ENCODE measurements at regions not wholly inside any gene's neighbourhood (a gene's known extent, or its start where the extent isn't known, plus 50 kb on each side); places are given as distances from the start of the nearest gene placed in this dataset.

GRCh38 chr7:68789597-68789996 lies 808.7 kb upstream of the AUTS2 start:
- Histone ChIP-seq H3K79me2 (replicated peaks; ENCODE audit: insufficient read depth) (no peaks in the 10 kb centered on the region), H3K4me1 (ENCODE audit: insufficient read depth) (no peaks in the 10 kb centered on the region), H3K27me3 (ENCODE audit: insufficient read depth) (no peaks in the 10 kb centered on the region), H3F3A (replicated peaks; ENCODE audit: low read depth) (no peaks in the 10 kb centered on the region), H3K36me3 (ENCODE audit: insufficient read depth) (no peaks in the 10 kb centered on the region), H4K20me1 (replicated peaks; ENCODE audit: insufficient read depth) (no peaks in the 10 kb centered on the region), H3K9me2 (ENCODE audit: insufficient read depth) (no peaks in the 10 kb centered on the region), H2AFZ (no peak overlapping the region), H3K4me2 (no peak overlapping the region), H3K4me3 (no peak overlapping the region), H3K27ac (ENCODE audit: low read depth) (no peak overlapping the region)
- no peak for DNase-seq (ENCODE audit: low spot score)
- H3K36me3 Mint-ChIP-seq (ENCODE audit: low read depth): peaks cover 49% of the 10 kb centered on the region
- no peak overlapping the region for H3K4me3 Mint-ChIP-seq
- peaks cover 94% of the 10 kb centered on the region for H3K9me3 Mint-ChIP-seq
- no peak for TF ChIP-seq STAT1 (IDR thresholded peaks at IDR 0.05; ENCODE audit: unreplicated experiment)
- TF ChIP-seq CTCF (conservative IDR thresholded peaks at IDR 0.05; ENCODE audit: low read depth in 2 of 2): no peak
- no peak for TF ChIP-seq JUNB (IDR thresholded peaks at IDR 0.05; ENCODE audit: unreplicated experiment)
- no peak for TF ChIP-seq ZNF114 (CRISPR knock-in tag; IDR thresholded peaks at IDR 0.05)
- TF ChIP-seq, protein P1, sequence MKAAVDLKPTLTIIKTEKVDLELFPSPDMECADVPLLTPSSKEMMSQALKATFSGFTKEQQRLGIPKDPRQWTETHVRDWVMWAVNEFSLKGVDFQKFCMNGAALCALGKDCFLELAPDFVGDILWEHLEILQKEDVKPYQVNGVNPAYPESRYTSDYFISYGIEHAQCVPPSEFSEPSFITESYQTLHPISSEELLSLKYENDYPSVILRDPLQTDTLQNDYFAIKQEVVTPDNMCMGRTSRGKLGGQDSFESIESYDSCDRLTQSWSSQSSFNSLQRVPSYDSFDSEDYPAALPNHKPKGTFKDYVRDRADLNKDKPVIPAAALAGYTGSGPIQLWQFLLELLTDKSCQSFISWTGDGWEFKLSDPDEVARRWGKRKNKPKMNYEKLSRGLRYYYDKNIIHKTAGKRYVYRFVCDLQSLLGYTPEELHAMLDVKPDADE (IDR thresholded peaks at IDR 0.05): no peak
- TF ChIP-seq REST (IDR thresholded peaks at IDR 0.05; ENCODE audit: unreplicated experiment): no peak
- no peak for TF ChIP-seq EZH2 (IDR thresholded peaks at IDR 0.05; ENCODE audit: low read depth, unreplicated experiment)
- no peak for TF ChIP-seq POLR2AphosphoS5 (IDR thresholded peaks at IDR 0.05; ENCODE audit: low read depth)
- TF ChIP-seq EZH2phosphoT487 (IDR thresholded peaks at IDR 0.05; ENCODE audit: unreplicated experiment): no peak
- no peak for TF ChIP-seq CREB1 (CRISPR knock-in tag; IDR thresholded peaks at IDR 0.05; ENCODE audit: low read depth)
- ATAC-seq: no peak
- H3K27me3 Mint-ChIP-seq (ENCODE audit: insufficient read depth, low read depth, poor library complexity): peaks cover 2% of the 10 kb centered on the region
- no peak overlapping the region for H3K27ac Mint-ChIP-seq
- no peaks in the 10 kb centered on the region for H3K4me1 Mint-ChIP-seq

DNA sequence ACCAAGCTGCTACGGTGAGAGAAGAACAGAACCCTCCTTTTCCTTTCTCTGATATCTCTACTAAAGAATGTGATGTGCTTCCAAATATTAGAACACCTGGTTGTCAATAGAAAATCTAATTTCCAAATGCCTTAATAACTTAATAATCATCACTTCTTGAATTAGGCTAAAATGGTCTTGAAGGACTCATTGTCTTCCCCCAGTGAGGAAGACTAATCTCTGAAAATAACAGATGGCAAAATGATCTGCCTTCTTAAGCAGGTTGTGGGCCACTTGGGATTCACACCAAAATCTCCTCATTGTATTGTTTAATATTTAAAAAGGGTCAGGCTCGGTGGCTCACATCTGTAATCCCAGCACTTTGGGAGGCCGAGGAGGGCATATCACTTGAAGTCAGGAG lies 805.9 kb upstream of the AUTS2 start:
- Histone ChIP-seq H3K4me2 (no peak overlapping the region), H3K79me2 (replicated peaks; ENCODE audit: insufficient read depth) (no peaks in the 10 kb centered on the region), H3K9me2 (ENCODE audit: insufficient read depth) (no peaks in the 10 kb centered on the region), H3F3A (replicated peaks; ENCODE audit: low read depth) (no peaks in the 10 kb centered on the region), H3K36me3 (ENCODE audit: insufficient read depth) (no peaks in the 10 kb centered on the region), H3K4me3 (no peak overlapping the region), H3K4me1 (ENCODE audit: insufficient read depth) (no peaks in the 10 kb centered on the region), H3K27ac (ENCODE audit: low read depth) (no peak overlapping the region), H2AFZ (no peak overlapping the region), H3K27me3 (ENCODE audit: insufficient read depth) (no peaks in the 10 kb centered on the region), H4K20me1 (replicated peaks; ENCODE audit: insufficient read depth) (no peaks in the 10 kb centered on the region)
- H3K4me3 Mint-ChIP-seq: no peak overlapping the region
- H3K4me1 Mint-ChIP-seq: no peaks in the 10 kb centered on the region
- peaks cover 47% of the 10 kb centered on the region for H3K36me3 Mint-ChIP-seq (ENCODE audit: low read depth)
- peaks cover 91% of the 10 kb centered on the region for H3K9me3 Mint-ChIP-seq
- DNase-seq (ENCODE audit: low spot score): no peak
- peaks cover 8% of the 10 kb centered on the region for H3K27me3 Mint-ChIP-seq (ENCODE audit: insufficient read depth, low read depth, poor library complexity)
- ATAC-seq: no peak
- no peak overlapping the region for H3K27ac Mint-ChIP-seq
- TF ChIP-seq STAT1 (IDR thresholded peaks at IDR 0.05; ENCODE audit: unreplicated experiment) (no peak), EZH2 (IDR thresholded peaks at IDR 0.05; ENCODE audit: low read depth, unreplicated experiment) (no peak), NANOG (IDR thresholded peaks at IDR 0.05; ENCODE audit: borderline replicate concordance) (no peak), REST (IDR thresholded peaks at IDR 0.05; ENCODE audit: unreplicated experiment) (no peak)
